Activated CD4-positive, alpha-beta memory T cell treated with anti-CD3 and anti-CD28 coated beads for 36 hours (primary cell): ENCODE measurements at regions not wholly inside any gene's neighbourhood (a gene's known extent, or its start where the extent isn't known, plus 50 kb on each side); places are given as distances from the start of the nearest gene placed in this dataset.

Experiments
- CTCF ChIA-PET: fragments of 350-600 bp; sonication (Branson Sonifier 250); formaldehyde crosslinking; loops from one replicate; lab custom pipeline; 2021; ENCODE audit warnings: antibody characterized with exemption, inconsistent platforms; lab: Charles Lee
- POLR2A ChIA-PET: fragments of 350-600 bp; sonication (Branson Sonifier 250); formaldehyde crosslinking; loops from one replicate; lab custom pipeline; 2021; ENCODE audit warnings: antibody characterized with exemption; lab: Charles Lee
- DNase-seq: peaks from one replicate; pipeline ENCODE4 v3.0.0-alpha.2; 2020
- H3K27ac Mint-ChIP-seq: one replicate; pipeline ENCODE4 v1.8.0; 2021; ENCODE audit warnings: mixed read lengths
- H3K27me3 Mint-ChIP-seq: one replicate; pipeline ENCODE4 v1.8.0; 2021; ENCODE audit warnings: mixed read lengths
- H3K36me3 Mint-ChIP-seq: one replicate; pipeline ENCODE4 v1.8.0; 2021; ENCODE audit warnings: mixed read lengths
- H3K4me1 Mint-ChIP-seq: one replicate; pipeline ENCODE4 v1.8.0; 2021; ENCODE audit warnings: low read depth, mixed read lengths
- H3K4me3 Mint-ChIP-seq: one replicate; pipeline ENCODE4 v1.8.0; 2021; ENCODE audit warnings: mild to moderate bottlenecking, mixed read lengths
- H3K9me3 Mint-ChIP-seq: one replicate; pipeline ENCODE4 v1.8.0; 2021; ENCODE audit warnings: mixed read lengths
- intact Hi-C: fragments of 100-400 bp; cut with micrococcal nuclease; formaldehyde crosslinking; loops from one replicate; pipeline ENCODE4 v1.15.1; 2023

DNA sequence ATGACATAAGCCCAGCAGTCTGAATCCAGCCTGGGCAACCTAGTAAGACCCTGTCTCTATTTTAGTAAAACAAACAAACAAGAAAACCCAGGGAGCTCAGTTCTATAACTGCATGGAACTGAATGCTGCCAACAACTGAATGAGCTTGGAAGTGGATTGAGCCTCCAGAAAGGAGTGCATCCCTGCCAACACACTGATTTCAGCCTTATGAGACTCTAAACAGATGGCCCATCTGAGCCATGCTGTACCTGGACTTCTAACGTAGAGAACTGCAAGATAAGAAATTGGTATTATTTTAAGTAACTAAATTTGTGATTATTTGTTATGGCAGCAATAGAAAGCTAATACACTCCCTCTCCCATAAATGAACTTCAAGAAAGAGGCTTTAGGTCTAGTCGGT lies 150.4 kb upstream of the RAI14 start:
- Mint-ChIP-seq H3K27me3 (peaks cover 28% of the 10 kb centered on the region), H3K9me3 (no peaks in the 10 kb centered on the region), H3K4me1 (peaks cover 7% of the 10 kb centered on the region), H3K4me3 (no peak overlapping the region), H3K27ac (no peak overlapping the region), H3K36me3 (no peaks in the 10 kb centered on the region)
- POLR2A ChIA-PET = no interaction called here
- no peak for DNase-seq
- intact Hi-C loops = no loop called here
- CTCF ChIA-PET = interaction anchor here (1.7 kb wide), 1 partner anchor 20 kb away, joined by 4 read pairs; no protein-coding TSS in a partner anchor

- Mint-ChIP-seq H3K9me3 (no peaks in the 10 kb centered on the region), H3K4me3 (no peak overlapping the region), H3K27me3 (peaks cover 26% of the 10 kb centered on the region), H3K27ac (no peak overlapping the region), H3K36me3 (no peaks in the 10 kb centered on the region), H3K4me1 (peaks cover 7% of the 10 kb centered on the region)
- intact Hi-C loops = no loop called here
- no peak for DNase-seq
- CTCF ChIA-PET = interaction anchor here (2.5 kb wide), 1 partner anchor 22 kb away, joined by 10 read pairs; no protein-coding TSS in a partner anchor
- POLR2A ChIA-PET = no interaction called here
Measured at GRCh38 chr5:34507933-34508332, 148.2 kb upstream of the RAI14 start.

GRCh38 chr5:34509392-34509791 lies 146.7 kb upstream of the RAI14 start:
- ChIA-PET CTCF (interaction anchor here (2.5 kb wide), 1 partner anchor 23 kb away, joined by 10 read pairs; no protein-coding TSS in a partner anchor), POLR2A (no interaction called here)
- Mint-ChIP-seq H3K4me3 (no peak overlapping the region), H3K36me3 (no peaks in the 10 kb centered on the region), H3K27me3 (peaks cover 20% of the 10 kb centered on the region), H3K27ac (no peak overlapping the region), H3K9me3 (no peaks in the 10 kb centered on the region), H3K4me1 (peaks cover 7% of the 10 kb centered on the region)
- intact Hi-C loops = no loop called here
- DNase-seq = no peak

DNA sequence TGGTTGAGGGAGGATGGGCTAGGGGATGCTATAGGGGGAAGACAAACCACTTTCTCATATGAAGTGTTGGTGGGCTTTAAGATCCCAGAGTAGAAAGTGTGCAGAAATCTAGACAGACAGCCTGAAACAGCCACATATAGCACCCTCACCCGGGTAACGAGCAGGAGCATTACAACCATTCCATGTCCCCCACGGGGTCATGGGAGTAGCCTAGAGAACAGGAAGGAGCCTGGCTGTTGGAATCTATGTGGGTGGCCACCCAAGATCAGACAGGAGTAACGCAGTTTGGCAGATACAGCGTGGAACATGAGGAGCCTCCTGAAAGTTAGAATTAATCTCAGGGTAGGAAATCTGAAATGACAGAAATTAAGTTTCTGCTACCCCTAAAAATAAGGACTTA lies 146.1 kb upstream of the RAI14 start:
- POLR2A ChIA-PET = no interaction called here

GRCh38 chr5:34511063-34511462 lies 145.1 kb upstream of the RAI14 start:
- no peak overlapping the region for H3K4me3 Mint-ChIP-seq
- ChIA-PET POLR2A (no interaction called here), CTCF (interaction anchor here (2.3 kb wide), 1 partner anchor 12 kb away, joined by 8 read pairs; no protein-coding TSS in a partner anchor)
- peaks cover 7% of the 10 kb centered on the region for H3K4me1 Mint-ChIP-seq
- peaks cover 19% of the 10 kb centered on the region for H3K27me3 Mint-ChIP-seq
- no peaks in the 10 kb centered on the region for H3K9me3 Mint-ChIP-seq
- intact Hi-C loops = no loop called here
- no peak overlapping the region for H3K27ac Mint-ChIP-seq
- no peak for DNase-seq
- H3K36me3 Mint-ChIP-seq = no peaks in the 10 kb centered on the region

More for the DNA sequence above, 146.1 kb upstream of the RAI14 start:
- peaks cover 21% of the 10 kb centered on the region for H3K27me3 Mint-ChIP-seq
- H3K36me3 Mint-ChIP-seq = no peaks in the 10 kb centered on the region
- H3K4me3 Mint-ChIP-seq = no peak overlapping the region
- no peaks in the 10 kb centered on the region for H3K9me3 Mint-ChIP-seq
- intact Hi-C loops = no loop called here
- peaks cover 7% of the 10 kb centered on the region for H3K4me1 Mint-ChIP-seq
- no peak for DNase-seq
- CTCF ChIA-PET = interaction anchor here (2.3 to 2.5 kb wide), 2 partner anchors 13 to 24 kb away, joined by 8 to 10 read pairs; no protein-coding TSS in a partner anchor
- no peak overlapping the region for H3K27ac Mint-ChIP-seq

- H3K9me3 Mint-ChIP-seq = no peaks in the 10 kb centered on the region
- ChIA-PET CTCF (interaction anchor here (2.3 kb wide), 1 partner anchor 12 kb away, joined by 8 read pairs; no protein-coding TSS in a partner anchor), POLR2A (no interaction called here)
- DNase-seq = no peak
- peaks cover 17% of the 10 kb centered on the region for H3K27me3 Mint-ChIP-seq
- no peaks in the 10 kb centered on the region for H3K36me3 Mint-ChIP-seq
- H3K4me1 Mint-ChIP-seq = peaks cover 7% of the 10 kb centered on the region
- no peak overlapping the region for H3K27ac Mint-ChIP-seq
- H3K4me3 Mint-ChIP-seq = no peak overlapping the region
- intact Hi-C loops = no loop called here
Measured at GRCh38 chr5:34511481-34511880, 144.6 kb upstream of the RAI14 start.

DNA sequence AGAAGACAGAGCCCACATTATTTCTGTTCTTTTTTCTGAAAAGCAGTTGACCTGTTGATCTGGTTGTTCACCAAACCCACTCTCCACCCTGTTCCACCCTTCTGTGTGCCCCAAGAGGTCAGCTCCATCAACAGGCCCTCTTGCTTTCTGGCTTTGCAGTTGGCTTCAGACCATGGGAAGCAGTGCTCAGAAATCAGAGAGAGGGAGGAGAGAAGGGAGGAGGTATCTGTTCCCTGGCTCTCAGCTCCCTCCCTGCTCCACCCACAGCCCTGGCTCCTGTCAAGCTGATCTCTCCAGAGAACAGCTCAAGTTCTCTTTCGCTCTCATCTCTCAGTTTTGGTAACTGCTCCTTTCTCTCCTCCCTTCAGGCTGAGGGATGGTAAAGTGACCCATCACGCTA lies 144.2 kb upstream of the RAI14 start:
- peaks cover 21% of the 10 kb centered on the region for H3K27me3 Mint-ChIP-seq
- H3K27ac Mint-ChIP-seq = no peak overlapping the region
- POLR2A ChIA-PET = no interaction called here
- H3K9me3 Mint-ChIP-seq = no peaks in the 10 kb centered on the region
- CTCF ChIA-PET = interaction anchor here (2.3 kb wide), 1 partner anchor 12 kb away, joined by 8 read pairs; no protein-coding TSS in a partner anchor
- H3K4me1 Mint-ChIP-seq = peaks cover 7% of the 10 kb centered on the region
- DNase-seq = no peak
- H3K4me3 Mint-ChIP-seq = no peak overlapping the region
- H3K36me3 Mint-ChIP-seq = no peaks in the 10 kb centered on the region
- intact Hi-C loops = no loop called here

GRCh38 chr5:34516166-34516565 lies 140.0 kb upstream of the RAI14 start:
- Mint-ChIP-seq H3K4me3 (no peak overlapping the region), H3K27me3 (peaks cover 17% of the 10 kb centered on the region), H3K27ac (no peak overlapping the region), H3K9me3 (no peaks in the 10 kb centered on the region), H3K4me1 (peaks cover 2% of the 10 kb centered on the region), H3K36me3 (no peaks in the 10 kb centered on the region)
- ChIA-PET CTCF (no interaction called here), POLR2A (no interaction called here)
- DNase-seq = no peak
- intact Hi-C loops = no loop called here

DNA sequence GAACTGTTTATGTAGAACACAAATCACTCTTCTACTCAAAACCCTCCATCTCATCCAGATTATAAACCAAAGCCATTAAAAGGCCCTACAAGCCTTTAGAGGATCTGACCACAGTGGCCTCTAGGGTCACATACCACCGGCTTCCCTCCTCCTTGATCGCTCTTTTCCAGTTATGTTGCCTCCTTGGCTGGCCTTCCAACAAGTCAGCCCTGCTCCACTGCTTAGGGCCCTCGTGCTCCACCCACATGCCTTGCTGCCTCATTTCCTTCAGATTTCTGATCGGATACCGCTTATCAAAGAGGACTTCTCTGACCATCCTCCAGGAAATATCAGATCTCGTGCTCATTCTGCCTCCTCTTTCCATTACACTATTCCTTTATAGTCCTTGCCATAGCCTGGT lies 139.4 kb upstream of the RAI14 start:
- ChIA-PET CTCF (no interaction called here), POLR2A (no interaction called here)
- DNase-seq = no peak
- Mint-ChIP-seq H3K27me3 (peaks cover 17% of the 10 kb centered on the region), H3K27ac (no peak overlapping the region), H3K4me1 (peaks cover 2% of the 10 kb centered on the region), H3K9me3 (no peaks in the 10 kb centered on the region), H3K36me3 (no peaks in the 10 kb centered on the region), H3K4me3 (no peak overlapping the region)
- intact Hi-C loops = no loop called here

- Mint-ChIP-seq H3K4me1 (peaks cover 2% of the 10 kb centered on the region), H3K27ac (no peak overlapping the region), H3K27me3 (peaks cover 17% of the 10 kb centered on the region), H3K4me3 (no peak overlapping the region), H3K36me3 (no peaks in the 10 kb centered on the region), H3K9me3 (no peaks in the 10 kb centered on the region)
- ChIA-PET POLR2A (no interaction called here), CTCF (no interaction called here)
- no peak for DNase-seq
- intact Hi-C loops = no loop called here
Measured at GRCh38 chr5:34517249-34517648, 138.9 kb upstream of the RAI14 start.

DNA sequence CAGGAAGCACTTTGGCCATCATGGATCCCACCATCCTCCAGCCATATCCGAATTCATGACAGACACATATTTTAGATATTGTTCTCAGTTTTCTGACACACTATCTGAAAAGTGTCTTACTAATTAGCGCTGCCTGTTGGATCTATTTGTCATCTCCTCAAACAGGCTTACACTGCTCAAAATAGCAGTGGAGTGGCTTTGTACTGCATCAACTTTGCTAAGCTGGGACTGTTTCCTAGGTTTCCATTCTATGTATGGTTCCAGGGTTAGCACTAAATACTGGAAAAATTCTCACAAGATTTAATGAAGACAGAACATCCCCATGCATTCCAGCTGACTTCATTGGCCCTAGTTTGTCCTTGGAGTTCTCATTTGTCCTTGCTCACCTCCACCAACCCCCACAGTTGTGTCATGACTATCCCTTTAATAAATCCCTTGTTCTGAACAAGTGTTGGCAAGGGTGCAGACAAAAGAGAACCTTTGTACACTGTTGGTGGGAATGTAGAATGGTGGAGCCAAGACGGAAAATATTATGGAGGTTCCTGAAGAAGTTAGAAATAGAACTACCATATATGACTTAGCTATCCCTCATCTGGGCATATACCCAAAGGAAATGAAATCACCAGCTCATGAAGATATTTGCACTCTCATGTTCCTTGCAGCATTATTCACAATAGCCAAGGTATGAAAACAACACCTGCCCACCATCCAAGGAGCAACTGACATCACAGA lies 136.5 kb upstream of the RAI14 start:
- no peak overlapping the region for H3K4me3 Mint-ChIP-seq
- H3K4me1 Mint-ChIP-seq = peaks cover 6% of the 10 kb centered on the region
- ChIA-PET POLR2A (interaction anchor here (0.7 kb wide), 1 partner anchor 322 kb away, joined by 3 read pairs; no protein-coding TSS in a partner anchor), CTCF (interaction anchor here (0.7 to 1.8 kb wide), 3 partner anchors 33 to 485 kb away, joined by 3 to 8 read pairs (median 4); no protein-coding TSS in a partner anchor)
- intact Hi-C loops = no loop called here
- no peaks in the 10 kb centered on the region for H3K9me3 Mint-ChIP-seq
- no peak for DNase-seq
- H3K27me3 Mint-ChIP-seq = peaks cover 12% of the 10 kb centered on the region
- no peak overlapping the region for H3K27ac Mint-ChIP-seq
- H3K36me3 Mint-ChIP-seq = no peaks in the 10 kb centered on the region

- H3K4me3 Mint-ChIP-seq = no peak overlapping the region
- POLR2A ChIA-PET = no interaction called here
- peaks cover 6% of the 10 kb centered on the region for H3K27me3 Mint-ChIP-seq
- no peak overlapping the region for H3K27ac Mint-ChIP-seq
- CTCF ChIA-PET = interaction anchor here (1.2 to 4.4 kb wide), 2 partner anchors 35 to 378 kb away, joined by 3 to 42 read pairs; no protein-coding TSS in a partner anchor
- DNase-seq = no peak
- intact Hi-C loops = no loop called here
- no peaks in the 10 kb centered on the region for H3K9me3 Mint-ChIP-seq
- H3K36me3 Mint-ChIP-seq = no peaks in the 10 kb centered on the region
- H3K4me1 Mint-ChIP-seq = peaks cover 6% of the 10 kb centered on the region
Measured at GRCh38 chr5:34521628-34522290, 134.4 kb upstream of the RAI14 start.
